ENCODE measurements at regions not wholly inside any gene's neighbourhood (a gene's known extent, or its start where the extent isn't known, plus 50 kb on each side); places are given as distances from the start of the nearest gene placed in this dataset.

DNA sequence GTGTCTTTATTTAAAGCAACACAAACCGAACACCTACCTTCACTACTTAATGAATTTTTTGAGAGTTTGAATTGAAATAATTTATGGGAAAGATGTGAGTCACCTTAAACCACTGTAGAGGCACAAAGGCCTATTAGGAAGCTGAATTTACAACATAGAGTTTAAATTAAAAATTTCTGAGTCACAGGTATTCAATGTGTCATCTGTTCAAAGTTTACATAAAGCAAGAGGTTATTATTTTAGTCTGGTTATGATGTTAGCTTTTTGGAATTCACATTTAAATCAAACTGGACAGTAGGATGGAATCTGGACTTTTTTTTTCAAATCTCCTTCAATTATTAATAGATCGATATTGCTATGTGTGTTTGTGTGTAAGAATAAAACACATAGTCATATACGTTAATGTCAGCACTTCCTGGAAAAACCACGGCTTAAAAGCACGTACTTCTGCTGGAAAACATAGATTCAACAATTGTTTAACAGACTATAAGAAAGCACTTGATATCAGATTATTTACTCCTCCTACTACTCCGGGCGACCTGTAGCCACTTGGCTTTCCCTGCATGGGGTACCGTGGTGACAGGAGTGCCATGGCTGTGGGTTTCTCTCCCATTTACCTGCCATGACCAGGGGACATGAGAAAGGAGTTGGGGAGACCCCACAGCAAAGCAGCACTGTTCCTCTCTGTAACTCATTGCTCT is 638.6 kb downstream of the SEMA5A start:
- DNase-seq (ENCODE audit: low read depth) = peak; percentile 62
- TF ChIP-seq, protein P1, sequence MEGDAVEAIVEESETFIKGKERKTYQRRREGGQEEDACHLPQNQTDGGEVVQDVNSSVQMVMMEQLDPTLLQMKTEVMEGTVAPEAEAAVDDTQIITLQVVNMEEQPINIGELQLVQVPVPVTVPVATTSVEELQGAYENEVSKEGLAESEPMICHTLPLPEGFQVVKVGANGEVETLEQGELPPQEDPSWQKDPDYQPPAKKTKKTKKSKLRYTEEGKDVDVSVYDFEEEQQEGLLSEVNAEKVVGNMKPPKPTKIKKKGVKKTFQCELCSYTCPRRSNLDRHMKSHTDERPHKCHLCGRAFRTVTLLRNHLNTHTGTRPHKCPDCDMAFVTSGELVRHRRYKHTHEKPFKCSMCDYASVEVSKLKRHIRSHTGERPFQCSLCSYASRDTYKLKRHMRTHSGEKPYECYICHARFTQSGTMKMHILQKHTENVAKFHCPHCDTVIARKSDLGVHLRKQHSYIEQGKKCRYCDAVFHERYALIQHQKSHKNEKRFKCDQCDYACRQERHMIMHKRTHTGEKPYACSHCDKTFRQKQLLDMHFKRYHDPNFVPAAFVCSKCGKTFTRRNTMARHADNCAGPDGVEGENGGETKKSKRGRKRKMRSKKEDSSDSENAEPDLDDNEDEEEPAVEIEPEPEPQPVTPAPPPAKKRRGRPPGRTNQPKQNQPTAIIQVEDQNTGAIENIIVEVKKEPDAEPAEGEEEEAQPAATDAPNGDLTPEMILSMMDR (conservative IDR thresholded peaks at IDR 0.05; ENCODE audit: low read depth, low read length) = no peak
- H3K4me3 ChIP-seq (ENCODE audit: low read depth, low read length) = no peak overlapping the region

DNA sequence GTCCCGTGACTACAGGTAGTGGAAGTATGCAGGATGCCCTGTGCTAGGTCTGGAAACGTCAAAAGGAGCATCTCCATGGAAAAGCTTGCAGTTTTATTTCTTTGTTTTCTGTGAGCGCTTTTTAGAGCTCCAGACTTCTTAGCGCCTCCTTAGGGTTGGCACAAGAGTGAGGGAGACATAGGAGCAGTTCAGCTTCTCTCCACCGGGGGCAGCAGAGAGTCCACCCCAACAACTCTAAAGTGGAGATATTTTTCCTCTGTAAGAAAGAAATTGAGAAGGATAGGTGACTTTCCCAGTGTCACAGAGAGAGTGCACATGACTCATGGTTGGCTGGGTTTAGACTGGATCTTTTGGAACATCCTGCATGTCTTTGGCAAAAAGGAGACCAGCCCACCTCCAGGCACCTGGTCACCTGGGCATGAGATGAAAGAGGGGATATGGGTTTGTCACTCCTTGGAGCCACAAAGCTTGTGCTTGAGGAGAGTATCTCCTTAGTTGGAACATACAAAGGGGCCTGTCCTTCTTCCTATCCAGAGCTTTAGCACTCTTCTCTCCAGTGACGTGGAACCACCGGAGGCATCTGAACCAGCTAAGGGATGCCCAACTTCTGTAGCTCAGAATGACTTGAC is 637.7 kb downstream of the SEMA5A start:
- no peak overlapping the region for H3K4me3 ChIP-seq (ENCODE audit: low read depth, low read length)
- TF ChIP-seq, protein P1 (conservative IDR thresholded peaks at IDR 0.05; ENCODE audit: low read depth, low read length) = peak; percentile 91
- DNase-seq (ENCODE audit: low read depth) = peak; percentile 69

DNA sequence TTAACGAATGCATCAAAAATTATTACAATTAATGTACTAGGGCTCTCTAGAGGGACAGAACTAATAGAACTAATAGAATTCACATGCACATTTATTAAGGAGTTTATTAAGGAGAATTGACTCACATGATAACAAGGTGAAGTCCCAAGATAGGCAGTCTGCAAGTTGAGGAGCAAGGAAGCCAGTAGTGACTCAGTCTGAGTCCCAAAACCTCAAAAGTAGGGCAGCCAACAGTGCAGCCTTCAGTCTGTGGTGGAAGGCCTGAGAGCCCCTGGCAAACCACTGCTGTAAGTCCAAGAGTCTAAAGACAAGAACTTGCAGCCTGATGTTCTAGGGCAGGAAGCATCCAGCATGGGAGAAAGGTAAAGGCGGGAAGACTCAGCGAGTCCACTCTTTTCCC is 633.8 kb downstream of the SEMA5A start:
- no peak for DNase-seq (ENCODE audit: low read depth)
- no peak overlapping the region for H3K4me3 ChIP-seq (ENCODE audit: low read depth, low read length)
- TF ChIP-seq, protein P1 (conservative IDR thresholded peaks at IDR 0.05; ENCODE audit: low read depth, low read length) = no peak

DNA sequence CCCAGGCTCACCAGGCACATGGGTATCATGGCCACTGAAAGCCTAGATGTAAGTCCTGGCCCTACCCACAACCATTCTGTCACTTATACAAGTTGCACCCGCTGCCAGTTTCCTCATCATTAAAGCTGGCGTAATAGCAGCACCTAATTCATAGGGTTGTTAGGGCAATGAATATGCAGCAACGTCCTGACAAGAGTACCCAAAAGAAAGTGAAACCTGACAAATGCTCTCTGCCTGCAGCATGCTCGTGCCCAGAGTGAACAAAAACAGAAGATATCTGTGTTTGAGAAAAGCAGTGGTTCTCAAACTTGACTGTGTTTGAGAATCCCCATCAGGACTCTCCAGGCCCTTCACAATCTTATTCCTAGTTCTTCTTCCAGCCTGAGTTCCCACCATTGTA is 632.4 kb downstream of the SEMA5A start:
- no peak overlapping the region for H3K4me3 ChIP-seq (ENCODE audit: low read depth, low read length)
- TF ChIP-seq, protein P1 (conservative IDR thresholded peaks at IDR 0.05; ENCODE audit: low read depth, low read length) = no peak

DNA sequence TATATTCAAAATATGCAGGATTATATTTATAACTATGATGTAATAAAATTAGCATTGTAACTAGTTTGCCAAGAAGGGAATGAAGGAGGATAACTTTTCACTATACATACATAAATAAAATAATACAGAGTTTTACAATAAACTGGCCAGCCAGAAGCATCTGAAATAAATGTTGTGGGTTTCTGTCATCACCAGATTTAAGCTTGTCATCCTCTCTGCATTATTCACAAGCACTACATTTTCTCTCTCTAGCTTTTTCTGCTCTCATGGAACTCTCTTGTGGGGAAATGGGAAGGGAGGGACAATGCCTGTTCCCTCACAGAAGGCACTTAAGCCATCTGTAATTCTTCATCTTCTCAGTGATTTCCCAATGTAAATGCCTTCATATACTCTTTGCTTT is 626.8 kb downstream of the SEMA5A start:
- DNase-seq (ENCODE audit: low read depth) = no peak
- H3K4me3 ChIP-seq (ENCODE audit: low read depth, low read length) = no peak overlapping the region
- TF ChIP-seq, protein P1 (conservative IDR thresholded peaks at IDR 0.05; ENCODE audit: low read depth, low read length) = no peak

More for the DNA sequence above, 632.4 kb downstream of the SEMA5A start:
- DNase-seq (ENCODE audit: low read depth) = no peak

DNA sequence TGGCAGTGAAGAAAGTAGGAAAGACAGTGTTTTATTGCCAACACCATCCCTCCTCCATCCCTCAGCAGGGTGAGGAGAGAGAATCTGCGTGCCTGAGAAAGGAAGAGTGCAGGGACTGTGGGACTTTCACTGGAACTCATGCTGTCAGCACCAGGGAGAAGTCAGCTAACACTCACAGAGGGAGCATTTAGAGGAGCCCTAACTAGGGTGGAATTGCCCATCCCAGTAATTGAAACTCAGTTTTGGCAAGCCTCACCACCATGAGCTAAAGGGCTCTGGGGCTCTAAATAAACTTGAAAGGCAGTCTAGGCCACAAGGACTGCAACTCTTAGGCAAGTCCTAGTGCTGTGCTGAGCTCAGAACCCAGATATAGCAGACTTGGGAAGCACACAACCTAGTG is 622.3 kb downstream of the SEMA5A start:
- DNase-seq (ENCODE audit: low read depth) = peak; percentile 24
- H3K4me3 ChIP-seq (ENCODE audit: low read depth, low read length) = no peak overlapping the region
- TF ChIP-seq, protein P1 (conservative IDR thresholded peaks at IDR 0.05; ENCODE audit: low read depth, low read length) = no peak

All from choroid plexus epithelial cell (primary cell).